ENCODE measurements at regions not wholly inside any gene's neighbourhood (a gene's known extent, or its start where the extent isn't known, plus 50 kb on each side); places are given as distances from the start of the nearest gene placed in this dataset.

GRCh38 chr4:55183926-55184599 is 58.7 kb upstream of the KDR start:
- TF ChIP-seq RNF2 (IDR thresholded peaks at IDR 0.05; ENCODE audit: borderline replicate concordance, low read depth) (no peak), PBX3 (IDR thresholded peaks at IDR 0.05) (no peak), CTCF (IDR thresholded peaks at IDR 0.05) (no peak), ZC3H11A (IDR thresholded peaks at IDR 0.05) (no peak), BHLHE40 (IDR thresholded peaks at IDR 0.05; ENCODE audit: low read depth, low read length) (no peak), REST (IDR thresholded peaks at IDR 0.05) (no peak), ESRRA (IDR thresholded peaks at IDR 0.05; ENCODE audit: borderline replicate concordance, low read length) (no peak)
- TF ChIP-seq, protein P1, sequence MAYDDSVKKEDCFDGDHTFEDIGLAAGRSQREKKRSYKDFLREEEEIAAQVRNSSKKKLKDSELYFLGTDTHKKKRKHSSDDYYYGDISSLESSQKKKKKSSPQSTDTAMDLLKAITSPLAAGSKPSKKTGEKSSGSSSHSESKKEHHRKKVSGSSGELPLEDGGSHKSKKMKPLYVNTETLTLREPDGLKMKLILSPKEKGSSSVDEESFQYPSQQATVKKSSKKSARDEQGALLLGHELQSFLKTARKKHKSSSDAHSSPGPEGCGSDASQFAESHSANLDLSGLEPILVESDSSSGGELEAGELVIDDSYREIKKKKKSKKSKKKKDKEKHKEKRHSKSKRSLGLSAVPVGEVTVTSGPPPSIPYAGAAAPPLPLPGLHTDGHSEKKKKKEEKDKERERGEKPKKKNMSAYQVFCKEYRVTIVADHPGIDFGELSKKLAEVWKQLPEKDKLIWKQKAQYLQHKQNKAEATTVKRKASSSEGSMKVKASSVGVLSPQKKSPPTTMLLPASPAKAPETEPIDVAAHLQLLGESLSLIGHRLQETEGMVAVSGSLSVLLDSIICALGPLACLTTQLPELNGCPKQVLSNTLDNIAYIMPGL (CRISPR knock-in tag; IDR thresholded peaks at IDR 0.05; ENCODE audit: borderline replicate concordance) = no peak
- TF ChIP-seq, protein P2, sequence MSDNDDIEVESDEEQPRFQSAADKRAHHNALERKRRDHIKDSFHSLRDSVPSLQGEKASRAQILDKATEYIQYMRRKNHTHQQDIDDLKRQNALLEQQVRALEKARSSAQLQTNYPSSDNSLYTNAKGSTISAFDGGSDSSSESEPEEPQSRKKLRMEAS (IDR thresholded peaks at IDR 0.05) = no peak

Measured in A549 (cell line).